PC-9 (cell line): ENCODE measurements at regions not wholly inside any gene's neighbourhood (a gene's known extent, or its start where the extent isn't known, plus 50 kb on each side); places are given as distances from the start of the nearest gene placed in this dataset.

ENCODE experiments used
- EZH2 ChIP-seq: fragments of 200-600 bp; sonication (generic); IDR thresholded peaks from 2 replicates; pipeline ENCODE4 v1.8.0; 2017; ENCODE audit warnings: antibody characterized with exemption, low read depth
- TF ChIP-seq, protein P1 (sequence below): fragments of 200-600 bp; sonication (generic); conservative IDR thresholded peaks from 2 replicates; pipeline ENCODE4 v1.6.1; 2017; ENCODE audit warnings: mixed run types, antibody characterized with exemption, mild to moderate bottlenecking, moderate library complexity

DNA sequence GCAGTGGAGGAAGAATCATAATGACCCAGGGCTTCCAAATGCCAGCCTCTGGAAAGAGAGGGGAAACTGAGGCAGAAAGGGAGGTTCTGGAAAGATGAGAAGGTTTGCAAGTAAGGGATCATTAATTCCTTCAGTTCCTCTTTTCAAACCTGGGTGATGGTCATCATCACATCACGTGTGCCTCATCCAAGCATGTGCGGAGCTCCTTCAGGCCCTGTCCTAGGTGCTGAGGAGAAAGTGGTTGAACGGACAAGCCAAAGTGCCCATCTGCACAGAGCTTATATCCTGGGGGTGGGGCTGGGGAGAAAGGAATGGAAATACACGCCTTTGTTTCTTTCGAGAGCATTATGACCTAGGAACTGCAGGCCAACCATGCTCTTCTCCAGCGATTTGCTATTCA is 60.2 kb upstream of the AFF3 start:
- TF ChIP-seq, protein P1, sequence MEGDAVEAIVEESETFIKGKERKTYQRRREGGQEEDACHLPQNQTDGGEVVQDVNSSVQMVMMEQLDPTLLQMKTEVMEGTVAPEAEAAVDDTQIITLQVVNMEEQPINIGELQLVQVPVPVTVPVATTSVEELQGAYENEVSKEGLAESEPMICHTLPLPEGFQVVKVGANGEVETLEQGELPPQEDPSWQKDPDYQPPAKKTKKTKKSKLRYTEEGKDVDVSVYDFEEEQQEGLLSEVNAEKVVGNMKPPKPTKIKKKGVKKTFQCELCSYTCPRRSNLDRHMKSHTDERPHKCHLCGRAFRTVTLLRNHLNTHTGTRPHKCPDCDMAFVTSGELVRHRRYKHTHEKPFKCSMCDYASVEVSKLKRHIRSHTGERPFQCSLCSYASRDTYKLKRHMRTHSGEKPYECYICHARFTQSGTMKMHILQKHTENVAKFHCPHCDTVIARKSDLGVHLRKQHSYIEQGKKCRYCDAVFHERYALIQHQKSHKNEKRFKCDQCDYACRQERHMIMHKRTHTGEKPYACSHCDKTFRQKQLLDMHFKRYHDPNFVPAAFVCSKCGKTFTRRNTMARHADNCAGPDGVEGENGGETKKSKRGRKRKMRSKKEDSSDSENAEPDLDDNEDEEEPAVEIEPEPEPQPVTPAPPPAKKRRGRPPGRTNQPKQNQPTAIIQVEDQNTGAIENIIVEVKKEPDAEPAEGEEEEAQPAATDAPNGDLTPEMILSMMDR = no peak
- no peak for TF ChIP-seq EZH2
